GM21367 (cell line): ENCODE measurements at regions not wholly inside any gene's neighbourhood (a gene's known extent, or its start where the extent isn't known, plus 50 kb on each side); places are given as distances from the start of the nearest gene placed in this dataset.

Experiments
- ATAC-seq: cut with Tn5 transposase; IDR thresholded peaks from one replicate; pipeline ENCODE4 v1.9.1; 2021; ENCODE audit not compliant: unreplicated experiment

GRCh38 chr3:117580806-117581205 lies 871.2 kb downstream of the TUSC7 start:
- ATAC-seq, result no peak

GRCh38 chr3:117586161-117586560 lies 876.6 kb downstream of the TUSC7 start:
- ATAC-seq, result no peak

GRCh38 chr3:117587416-117587815 lies 877.8 kb downstream of the TUSC7 start:
- ATAC-seq, result no peak

GRCh38 chr3:117589454-117589853 lies 879.9 kb downstream of the TUSC7 start:
- no peak for ATAC-seq

- no peak for ATAC-seq
Measured at GRCh38 chr3:117595615-117596014, 886.0 kb downstream of the TUSC7 start.

- ATAC-seq, result no peak
Measured at GRCh38 chr3:117596503-117596902, 886.9 kb downstream of the TUSC7 start.

GRCh38 chr3:117597865-117598264 lies 888.3 kb downstream of the TUSC7 start:
- no peak for ATAC-seq

GRCh38 chr3:117600112-117600511 lies 890.5 kb downstream of the TUSC7 start:
- ATAC-seq, result no peak

- ATAC-seq, result no peak
Measured at GRCh38 chr3:117600666-117601065, 891.1 kb downstream of the TUSC7 start.

- no peak for ATAC-seq
Measured at GRCh38 chr3:117602058-117602644, 892.6 kb downstream of the TUSC7 start.

GRCh38 chr3:117603097-117603496 lies 893.5 kb downstream of the TUSC7 start:
- peak; percentile 60 for ATAC-seq

GRCh38 chr3:117606866-117607265 lies 897.3 kb downstream of the TUSC7 start:
- ATAC-seq, result no peak

GRCh38 chr3:117609330-117609729 lies 899.8 kb downstream of the TUSC7 start:
- no peak for ATAC-seq

GRCh38 chr3:117610156-117610555 lies 900.6 kb downstream of the TUSC7 start:
- no peak for ATAC-seq

GRCh38 chr3:117611211-117611610 lies 901.6 kb downstream of the TUSC7 start:
- ATAC-seq, result no peak

GRCh38 chr3:117616227-117616626 lies 906.6 kb downstream of the TUSC7 start:
- ATAC-seq, result no peak

GRCh38 chr3:117617906-117618305 lies 908.3 kb downstream of the TUSC7 start:
- no peak for ATAC-seq

GRCh38 chr3:117618462-117618861 lies 908.9 kb downstream of the TUSC7 start:
- ATAC-seq, result no peak

GRCh38 chr3:117619805-117620204 lies 910.2 kb downstream of the TUSC7 start:
- no peak for ATAC-seq

GRCh38 chr3:117622171-117622841 lies 912.7 kb downstream of the TUSC7 start:
- no peak for ATAC-seq

GRCh38 chr3:117624424-117624823 lies 914.8 kb downstream of the TUSC7 start:
- no peak for ATAC-seq

GRCh38 chr3:117625174-117625573 lies 915.6 kb downstream of the TUSC7 start:
- no peak for ATAC-seq

GRCh38 chr3:117626577-117626976 lies 917.0 kb downstream of the TUSC7 start:
- ATAC-seq, result no peak
